Mesendoderm (in vitro differentiated cells): ENCODE measurements at regions not wholly inside any gene's neighbourhood (a gene's known extent, or its start where the extent isn't known, plus 50 kb on each side); places are given as distances from the start of the nearest gene placed in this dataset.

ENCODE experiments used
- DNase-seq: peaks from one replicate; pipeline ENCODE4 v3.0.0; 2013
- H2AK5ac ChIP-seq: 2 replicates; pipeline ENCODE4 v1.6.1; 2013; ENCODE audit warnings: low read length, inconsistent platforms
- H2BK120ac ChIP-seq: 2 replicates; pipeline ENCODE4 v1.6.1; 2013; ENCODE audit warnings: low read depth, mild to moderate bottlenecking, low read length, moderate library complexity, mixed read lengths
- H2BK15ac ChIP-seq: replicated peaks from 2 replicates; pipeline ENCODE4 v1.6.1; 2013; ENCODE audit warnings: low read depth, mild to moderate bottlenecking, moderate library complexity
- H2BK5ac ChIP-seq: 2 replicates; pipeline ENCODE4 v1.6.1; 2013; ENCODE audit warnings: low read length, inconsistent platforms
- H3K18ac ChIP-seq: 2 replicates; pipeline ENCODE4 v1.6.1; 2013; ENCODE audit warnings: mild to moderate bottlenecking, low read length, mixed read lengths
- H3K23ac ChIP-seq: one replicate; pipeline ENCODE4 v1.6.1; 2013; ENCODE audit warnings: low read length
- H3K27ac ChIP-seq: 2 replicates; pipeline ENCODE4 v1.5.1; 2013; ENCODE audit warnings: low read depth, mild to moderate bottlenecking, inconsistent platforms, low read length, moderate library complexity
- H3K27me3 ChIP-seq: 2 replicates; pipeline ENCODE4 v1.6.1; 2013; ENCODE audit warnings: low read length, control low read depth, mild to moderate bottlenecking, inconsistent platforms; ENCODE audit not compliant: insufficient read depth, poor library complexity
- H3K36me3 ChIP-seq: 2 replicates; pipeline ENCODE4 v1.6.1; 2013; ENCODE audit warnings: low read length, inconsistent platforms; ENCODE audit not compliant: control insufficient read depth, insufficient read depth
- H3K4ac ChIP-seq: one replicate; pipeline ENCODE4 v1.6.1; 2013; ENCODE audit warnings: low read depth, mild to moderate bottlenecking, low read length, moderate library complexity
- H3K4me1 ChIP-seq: 2 replicates; pipeline ENCODE4 v1.6.1; 2013; ENCODE audit warnings: low read depth, low read length, inconsistent platforms; ENCODE audit not compliant: control insufficient read depth
- H3K4me2 ChIP-seq: 2 replicates; pipeline ENCODE4 v1.6.1; 2013; ENCODE audit warnings: low read length
- H3K4me3 ChIP-seq: 2 replicates; pipeline ENCODE4 v1.5.1; 2013; ENCODE audit warnings: mild to moderate bottlenecking, low read length
- H3K56ac ChIP-seq: one replicate; pipeline ENCODE4 v1.6.1; 2013; ENCODE audit warnings: low read length
- H3K79me1 ChIP-seq: 2 replicates; pipeline ENCODE4 v1.6.1; 2013; ENCODE audit warnings: low read length, inconsistent platforms
- H3K79me2 ChIP-seq: 2 replicates; pipeline ENCODE4 v1.6.1; 2013; ENCODE audit warnings: mild to moderate bottlenecking, low read length; ENCODE audit not compliant: control insufficient read depth, insufficient read depth
- H3K9ac ChIP-seq: 2 replicates; pipeline ENCODE4 v1.6.1; 2013; ENCODE audit warnings: low read length, inconsistent platforms
- H4K5ac ChIP-seq: one replicate; pipeline ENCODE4 v1.6.1; 2013; ENCODE audit warnings: low read length
- H4K8ac ChIP-seq: one replicate; pipeline ENCODE4 v1.6.1; 2013; ENCODE audit warnings: low read depth, mild to moderate bottlenecking, control low read depth, low read length, moderate library complexity
- WGBS: extraction: QIAGEN DNeasy Blood & Tissue Kit; methylation state at CpG from one replicate; pipeline ENCODE4 v1.1.7; 2013; ENCODE audit warnings: low lambda C conversion rate, missing lambda C conversion rate; ENCODE audit not compliant: insufficient coverage; ENCODE audit errors: extremely low coverage; 5-methylcytosine and 5-hydroxymethylcytosine counted together

DNA sequence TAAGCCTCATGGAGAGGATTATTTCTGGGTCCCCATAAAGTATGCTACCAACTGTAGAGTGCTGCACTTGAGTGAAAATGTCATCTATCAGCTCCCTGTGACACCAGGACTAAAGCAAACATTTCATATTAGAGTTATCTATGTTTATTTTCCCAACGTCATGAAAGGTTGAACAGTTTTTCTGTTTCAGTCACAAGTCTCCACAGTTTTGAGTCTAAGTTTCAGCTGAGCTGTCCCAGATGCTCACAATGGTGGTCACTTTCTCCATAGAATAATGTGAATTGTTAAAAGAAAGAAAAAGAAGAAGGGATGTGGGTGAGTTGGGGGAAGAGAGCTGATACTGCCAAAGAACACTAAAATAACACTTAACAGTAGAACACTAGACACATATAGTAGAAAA lies 126.3 kb upstream of the C9orf72 start:
- Histone ChIP-seq H3K56ac (no peak overlapping the region), H3K4ac (no peak overlapping the region), H2BK120ac (no peak overlapping the region), H3K4me1 (no peaks in the 10 kb centered on the region), H2BK5ac (no peak overlapping the region), H3K9ac (no peak overlapping the region), H3K79me1 (no peaks in the 10 kb centered on the region), H3K4me2 (no peak overlapping the region), H4K5ac (no peak overlapping the region), H3K36me3 (no peaks in the 10 kb centered on the region), H3K18ac (no peak overlapping the region), H3K79me2 (no peaks in the 10 kb centered on the region), H2AK5ac (no peak overlapping the region), H4K8ac (no peak overlapping the region), H3K4me3 (no peak overlapping the region), H2BK15ac (no peak overlapping the region), H3K27me3 (no peaks in the 10 kb centered on the region), H3K27ac (no peak overlapping the region), H3K23ac (no peak overlapping the region)
- no CpG with 5 or more reads among the region's 1 CpG for WGBS
- no peak for DNase-seq

GRCh38 chr9:27701016-27701415 lies 127.7 kb upstream of the C9orf72 start:
- no peak overlapping the region for H3K4me3 ChIP-seq
- no peak overlapping the region for H3K23ac ChIP-seq
- no peaks in the 10 kb centered on the region for H3K36me3 ChIP-seq
- no peak overlapping the region for H3K9ac ChIP-seq
- H2BK5ac ChIP-seq, result no peak overlapping the region
- no CpG with 5 or more reads among the region's 3 CpGs for WGBS
- H4K8ac ChIP-seq, result no peak overlapping the region
- H2BK120ac ChIP-seq, result no peak overlapping the region
- no peak overlapping the region for H4K5ac ChIP-seq
- no peak overlapping the region for H2BK15ac ChIP-seq
- no peaks in the 10 kb centered on the region for H3K79me1 ChIP-seq
- no peak for DNase-seq
- H3K4me2 ChIP-seq, result no peak overlapping the region
- no peak overlapping the region for H3K18ac ChIP-seq
- no peak overlapping the region for H3K27ac ChIP-seq
- H3K4me1 ChIP-seq, result no peaks in the 10 kb centered on the region
- H2AK5ac ChIP-seq, result no peak overlapping the region
- H3K4ac ChIP-seq, result no peak overlapping the region
- H3K56ac ChIP-seq, result no peak overlapping the region
- no peaks in the 10 kb centered on the region for H3K27me3 ChIP-seq
- no peaks in the 10 kb centered on the region for H3K79me2 ChIP-seq

GRCh38 chr9:27701587-27701986 lies 128.3 kb upstream of the C9orf72 start:
- no peak overlapping the region for H3K18ac ChIP-seq
- WGBS, result no CpG with 5 or more reads among the region's 7 CpGs
- H3K27ac ChIP-seq, result no peak overlapping the region
- H3K79me2 ChIP-seq, result no peaks in the 10 kb centered on the region
- no peaks in the 10 kb centered on the region for H3K27me3 ChIP-seq
- no peak overlapping the region for H4K5ac ChIP-seq
- H3K4me3 ChIP-seq, result no peak overlapping the region
- H3K4ac ChIP-seq, result no peak overlapping the region
- no peak overlapping the region for H2AK5ac ChIP-seq
- no peaks in the 10 kb centered on the region for H3K36me3 ChIP-seq
- H3K23ac ChIP-seq, result no peak overlapping the region
- H2BK15ac ChIP-seq, result no peak overlapping the region
- H2BK120ac ChIP-seq, result no peak overlapping the region
- H3K56ac ChIP-seq, result no peak overlapping the region
- no peaks in the 10 kb centered on the region for H3K4me1 ChIP-seq
- H4K8ac ChIP-seq, result no peak overlapping the region
- DNase-seq, result no peak
- no peaks in the 10 kb centered on the region for H3K79me1 ChIP-seq
- H3K4me2 ChIP-seq, result no peak overlapping the region
- H2BK5ac ChIP-seq, result no peak overlapping the region
- H3K9ac ChIP-seq, result no peak overlapping the region

DNA sequence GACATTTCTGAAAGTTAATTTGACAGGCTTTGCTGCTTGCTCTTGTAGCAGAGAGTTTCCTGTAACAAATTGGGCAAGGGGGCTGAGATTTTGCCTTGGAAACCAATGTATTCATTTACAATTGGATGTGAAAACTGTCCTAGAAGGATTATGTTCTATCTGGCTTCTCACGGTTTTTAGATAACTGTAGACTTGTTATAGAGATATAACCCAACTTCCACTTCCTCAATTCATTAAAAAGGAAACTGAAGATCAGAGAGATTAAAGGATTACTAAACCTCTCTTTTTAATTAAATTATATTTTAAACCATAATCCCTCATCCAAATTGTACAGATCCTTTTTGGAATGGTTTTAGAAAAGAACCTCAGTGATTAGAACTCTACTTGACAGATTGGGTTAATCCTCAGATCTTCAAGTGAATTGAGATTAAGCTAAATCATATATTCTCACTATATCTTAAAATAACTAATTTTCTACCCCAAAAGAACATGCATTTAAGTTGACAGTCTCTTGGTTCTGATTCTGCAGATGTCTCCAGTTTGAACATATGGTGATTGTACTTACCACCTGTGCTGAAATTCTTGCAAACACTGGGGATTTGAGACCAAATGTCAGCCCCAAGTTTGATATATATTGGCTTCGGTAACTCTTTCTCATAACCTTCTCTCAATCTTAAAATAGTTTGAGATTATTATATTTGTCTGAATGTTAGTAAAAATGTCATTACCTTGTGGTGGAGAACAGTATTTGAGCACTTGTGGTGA lies 130.1 kb upstream of the C9orf72 start:
- Histone ChIP-seq H3K79me1 (no peaks in the 10 kb centered on the region), H3K36me3 (no peaks in the 10 kb centered on the region), H3K9ac (no peak overlapping the region), H3K79me2 (no peaks in the 10 kb centered on the region), H3K23ac (no peak overlapping the region), H2BK15ac (no peak overlapping the region), H3K56ac (no peak overlapping the region), H2AK5ac (no peak overlapping the region), H3K4me3 (no peak overlapping the region), H3K4ac (no peak overlapping the region), H2BK120ac (no peak overlapping the region), H3K4me2 (no peak overlapping the region), H3K27me3 (no peaks in the 10 kb centered on the region), H3K18ac (no peak overlapping the region), H3K4me1 (no peaks in the 10 kb centered on the region), H4K5ac (no peak overlapping the region), H2BK5ac (no peak overlapping the region), H4K8ac (no peak overlapping the region), H3K27ac (no peak overlapping the region)
- DNase-seq, result no peak
- no CpG with 5 or more reads among the region's 2 CpGs for WGBS

DNA sequence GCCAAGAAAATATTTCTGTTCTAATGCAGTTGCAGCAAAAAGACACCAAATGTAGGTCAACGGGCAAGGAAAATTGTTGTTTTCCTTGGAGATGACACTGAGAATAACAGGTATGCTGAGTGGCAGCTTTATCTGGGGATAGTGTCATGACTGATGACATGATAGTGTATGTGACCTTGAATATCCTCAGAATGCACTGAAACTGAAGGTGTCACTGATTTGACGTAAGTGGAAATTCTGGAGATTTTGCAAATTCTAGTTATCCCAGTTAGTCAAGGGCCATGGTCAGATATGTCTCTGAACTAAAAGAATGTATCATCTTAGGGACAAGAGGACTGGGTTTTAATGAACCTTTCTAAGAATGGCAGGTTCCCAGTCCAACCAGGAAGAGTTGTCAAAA lies 138.0 kb upstream of the C9orf72 start:
- no peaks in the 10 kb centered on the region for H3K27me3 ChIP-seq
- H3K23ac ChIP-seq, result no peak overlapping the region
- no CpG with 5 or more reads among the region's 2 CpGs for WGBS
- DNase-seq, result no peak
- no peaks in the 10 kb centered on the region for H3K79me1 ChIP-seq
- H3K9ac ChIP-seq, result no peak overlapping the region
- no peaks in the 10 kb centered on the region for H3K36me3 ChIP-seq
- peaks cover 4% of the 10 kb centered on the region for H3K4me1 ChIP-seq
- H2BK15ac ChIP-seq, result no peak overlapping the region
- H3K18ac ChIP-seq, result no peak overlapping the region
- H3K27ac ChIP-seq, result no peak overlapping the region
- no peak overlapping the region for H4K5ac ChIP-seq
- no peak overlapping the region for H2AK5ac ChIP-seq
- H2BK5ac ChIP-seq, result no peak overlapping the region
- no peak overlapping the region for H3K4me3 ChIP-seq
- H2BK120ac ChIP-seq, result no peak overlapping the region
- no peaks in the 10 kb centered on the region for H3K79me2 ChIP-seq
- H3K4me2 ChIP-seq, result no peak overlapping the region
- H3K4ac ChIP-seq, result no peak overlapping the region
- H4K8ac ChIP-seq, result no peak overlapping the region
- no peak overlapping the region for H3K56ac ChIP-seq

DNA sequence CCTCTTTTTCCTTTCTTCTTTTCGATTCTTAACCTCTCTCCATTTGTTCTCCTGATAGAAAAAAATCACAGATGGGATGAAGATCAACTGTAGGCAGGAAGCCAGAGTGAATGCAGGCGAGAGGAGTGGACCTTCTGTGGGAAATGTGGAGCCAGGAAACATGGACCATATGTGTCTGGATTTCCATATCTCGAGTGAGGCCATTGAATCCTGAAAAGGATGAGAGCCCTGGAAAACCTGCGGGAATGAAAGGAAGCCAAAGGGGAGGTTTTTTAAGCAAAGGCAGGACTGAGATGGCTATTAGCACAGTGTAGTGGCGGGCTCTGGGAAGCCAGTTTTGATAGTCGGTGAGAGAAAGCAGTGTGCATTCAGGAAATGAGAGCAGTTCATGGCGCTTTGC lies 139.5 kb upstream of the C9orf72 start:
- H2BK120ac ChIP-seq, result no peak overlapping the region
- H3K4me3 ChIP-seq, result no peak overlapping the region
- peaks cover 4% of the 10 kb centered on the region for H3K4me1 ChIP-seq
- DNase-seq, result no peak
- no peaks in the 10 kb centered on the region for H3K27me3 ChIP-seq
- H3K27ac ChIP-seq, result no peak overlapping the region
- no peak overlapping the region for H3K4ac ChIP-seq
- H3K36me3 ChIP-seq, result no peaks in the 10 kb centered on the region
- H3K79me2 ChIP-seq, result no peaks in the 10 kb centered on the region
- WGBS, result no CpG with 5 or more reads among the region's 7 CpGs
- H3K4me2 ChIP-seq, result no peak overlapping the region
- H3K23ac ChIP-seq, result no peak overlapping the region
- no peak overlapping the region for H2BK15ac ChIP-seq
- no peak overlapping the region for H4K8ac ChIP-seq
- no peak overlapping the region for H2BK5ac ChIP-seq
- no peak overlapping the region for H2AK5ac ChIP-seq
- H3K79me1 ChIP-seq, result no peaks in the 10 kb centered on the region
- H3K56ac ChIP-seq, result no peak overlapping the region
- no peak overlapping the region for H3K9ac ChIP-seq
- no peak overlapping the region for H4K5ac ChIP-seq
- no peak overlapping the region for H3K18ac ChIP-seq
